ENCODE measurements at regions not wholly inside any gene's neighbourhood (a gene's known extent, or its start where the extent isn't known, plus 50 kb on each side); places are given as distances from the start of the nearest gene placed in this dataset.

GRCh38 chr7:46233585-46234329 is 312.7 kb upstream of the IGFBP3 start:
- H3K4me1 Mint-ChIP-seq (ENCODE audit: low read depth, unreplicated experiment) = peaks cover 6% of the 10 kb centered on the region
- H3K27ac Mint-ChIP-seq (ENCODE audit: unreplicated experiment) = no peak overlapping the region
- no peak for TF ChIP-seq CTCF (IDR thresholded peaks at IDR 0.05; ENCODE audit: unreplicated experiment)
- BruUV-seq (replicated peaks) = no TSS peak
- peaks cover 6% of the 10 kb centered on the region for H3K9me3 Mint-ChIP-seq (ENCODE audit: low read depth, unreplicated experiment)
- H3K27me3 Mint-ChIP-seq (ENCODE audit: unreplicated experiment) = no peaks in the 10 kb centered on the region
- H3K4me3 Mint-ChIP-seq (ENCODE audit: low read depth, unreplicated experiment) = no peak overlapping the region
- no peaks in the 10 kb centered on the region for H3K36me3 Mint-ChIP-seq (ENCODE audit: insufficient read depth, unreplicated experiment)
- intact Hi-C loops (cut with micrococcal nuclease; ENCODE audit: unreplicated experiment) = no loop called here
- CTCF ChIA-PET = interaction anchor here (0.7 kb wide), 1 partner anchor 609 kb away, joined by 4 read pairs; no protein-coding TSS in a partner anchor
- no peak for DNase-seq

- no peaks in the 10 kb centered on the region for H3K27me3 Mint-ChIP-seq (ENCODE audit: unreplicated experiment)
These were observed 309.9 kb upstream of the IGFBP3 start for GRCh38 chr7:46230990-46231305.

GRCh38 chr7:46230298-46230989 is 309.4 kb upstream of the IGFBP3 start:
- Mint-ChIP-seq H3K27me3 (ENCODE audit: unreplicated experiment) (no peaks in the 10 kb centered on the region), H3K36me3 (ENCODE audit: insufficient read depth, unreplicated experiment) (no peaks in the 10 kb centered on the region), H3K9me3 (ENCODE audit: low read depth, unreplicated experiment) (peaks cover 6% of the 10 kb centered on the region), H3K4me3 (ENCODE audit: low read depth, unreplicated experiment) (no peak overlapping the region), H3K4me1 (ENCODE audit: low read depth, unreplicated experiment) (peaks cover 23% of the 10 kb centered on the region), H3K27ac (ENCODE audit: unreplicated experiment) (no peak overlapping the region)
- no peak for TF ChIP-seq CTCF (IDR thresholded peaks at IDR 0.05; ENCODE audit: unreplicated experiment)
- no peak for DNase-seq
- intact Hi-C loops (cut with micrococcal nuclease; ENCODE audit: unreplicated experiment) = no loop called here
- CTCF ChIA-PET = interaction anchor here (1.3 kb wide), 1 partner anchor 11 kb away, joined by 4 read pairs; no protein-coding TSS in a partner anchor
- BruUV-seq (replicated peaks) = no TSS peak

More at GRCh38 chr7:46230990-46231305, 309.9 kb upstream of the IGFBP3 start:
- H3K4me3 Mint-ChIP-seq (ENCODE audit: low read depth, unreplicated experiment) = no peak overlapping the region
- intact Hi-C loops (cut with micrococcal nuclease; ENCODE audit: unreplicated experiment) = no loop called here
- DNase-seq = no peak
- H3K9me3 Mint-ChIP-seq (ENCODE audit: low read depth, unreplicated experiment) = peaks cover 6% of the 10 kb centered on the region
- no peak overlapping the region for H3K27ac Mint-ChIP-seq (ENCODE audit: unreplicated experiment)
- peaks cover 18% of the 10 kb centered on the region for H3K4me1 Mint-ChIP-seq (ENCODE audit: low read depth, unreplicated experiment)
- no TSS peak for BruUV-seq (replicated peaks)
- TF ChIP-seq CTCF (IDR thresholded peaks at IDR 0.05; ENCODE audit: unreplicated experiment) = no peak
- H3K36me3 Mint-ChIP-seq (ENCODE audit: insufficient read depth, unreplicated experiment) = no peaks in the 10 kb centered on the region
- CTCF ChIA-PET = no interaction called here

- peaks cover 28% of the 10 kb centered on the region for H3K4me1 Mint-ChIP-seq (ENCODE audit: low read depth, unreplicated experiment)
- H3K36me3 Mint-ChIP-seq (ENCODE audit: insufficient read depth, unreplicated experiment) = no peaks in the 10 kb centered on the region
- no TSS peak for BruUV-seq (replicated peaks)
- peaks cover 6% of the 10 kb centered on the region for H3K9me3 Mint-ChIP-seq (ENCODE audit: low read depth, unreplicated experiment)
- no peaks in the 10 kb centered on the region for H3K27me3 Mint-ChIP-seq (ENCODE audit: unreplicated experiment)
- TF ChIP-seq CTCF (IDR thresholded peaks at IDR 0.05; ENCODE audit: unreplicated experiment) = no peak
- no peak for DNase-seq
- no peak overlapping the region for H3K4me3 Mint-ChIP-seq (ENCODE audit: low read depth, unreplicated experiment)
- CTCF ChIA-PET = interaction anchor here (0.5 to 1.3 kb wide), 2 partner anchors 10 to 372 kb away, joined by 4 to 5 read pairs; no protein-coding TSS in a partner anchor
- H3K27ac Mint-ChIP-seq (ENCODE audit: unreplicated experiment) = no peak overlapping the region
- intact Hi-C loops (cut with micrococcal nuclease; ENCODE audit: unreplicated experiment) = no loop called here
These were observed 308.3 kb upstream of the IGFBP3 start for GRCh38 chr7:46229409-46229808.

Measured in Calu3 (cell line).